ENCODE measurements at regions not wholly inside any gene's neighbourhood (a gene's known extent, or its start where the extent isn't known, plus 50 kb on each side); places are given as distances from the start of the nearest gene placed in this dataset.

- TF ChIP-seq POLR2A (IDR thresholded peaks at IDR 0.05; ENCODE audit: control extremely low read depth in 1 of 2, low read depth in 2 of 2, low read length in 2 of 2) (no peak), TAF1 (IDR thresholded peaks at IDR 0.05; ENCODE audit: low read depth, low read length) (no peak)
Measured at GRCh38 chr2:55995211-55995610, 71.6 kb upstream of the EFEMP1 start.

Measured in H1 (cell line).